GM21390 (cell line): ENCODE measurements at regions not wholly inside any gene's neighbourhood (a gene's known extent, or its start where the extent isn't known, plus 50 kb on each side); places are given as distances from the start of the nearest gene placed in this dataset.

Source experiments
- ATAC-seq: cut with Tn5 transposase; IDR thresholded peaks from one replicate; pipeline ENCODE4 v1.9.1; 2021; ENCODE audit not compliant: unreplicated experiment

DNA sequence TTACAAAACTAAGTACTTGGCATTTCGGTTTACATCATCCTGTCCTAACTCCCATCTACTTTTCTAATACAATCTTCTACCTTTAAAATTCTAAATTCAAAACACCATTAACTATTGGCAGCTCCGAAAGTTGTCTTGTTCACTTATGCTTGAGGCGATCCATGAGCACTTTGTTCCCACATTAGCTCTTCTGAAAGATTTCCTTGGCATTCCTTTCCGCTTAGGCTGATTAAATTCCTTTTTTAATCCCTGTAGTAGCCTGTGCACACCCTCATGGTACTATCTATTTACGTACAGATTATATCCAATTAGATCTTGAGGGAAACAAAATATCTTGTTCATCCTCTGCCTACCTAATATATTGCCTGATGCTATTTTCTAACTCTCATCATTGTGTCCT, 480.7 kb downstream of the PRKD1 start:
- ATAC-seq: no peak

DNA sequence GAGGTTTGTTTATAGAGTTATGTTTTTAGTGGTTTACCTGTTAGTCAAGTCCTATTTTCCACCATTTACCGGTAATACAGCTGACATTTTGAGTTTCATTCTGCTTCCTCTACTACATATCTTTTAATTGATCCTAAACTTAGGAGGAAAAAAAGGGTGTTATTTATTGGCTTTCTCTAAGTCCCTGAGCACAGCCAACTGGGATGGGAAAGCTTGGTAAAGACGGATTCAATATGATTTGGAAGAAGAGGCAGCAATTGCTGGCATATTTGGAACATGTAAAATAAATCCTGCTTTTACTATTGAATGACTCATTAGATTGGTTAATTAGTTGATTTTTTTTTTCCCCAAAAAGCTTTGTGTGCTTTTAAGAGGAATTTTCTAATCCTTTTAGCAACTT, 475.7 kb downstream of the PRKD1 start:
- no peak for ATAC-seq

DNA sequence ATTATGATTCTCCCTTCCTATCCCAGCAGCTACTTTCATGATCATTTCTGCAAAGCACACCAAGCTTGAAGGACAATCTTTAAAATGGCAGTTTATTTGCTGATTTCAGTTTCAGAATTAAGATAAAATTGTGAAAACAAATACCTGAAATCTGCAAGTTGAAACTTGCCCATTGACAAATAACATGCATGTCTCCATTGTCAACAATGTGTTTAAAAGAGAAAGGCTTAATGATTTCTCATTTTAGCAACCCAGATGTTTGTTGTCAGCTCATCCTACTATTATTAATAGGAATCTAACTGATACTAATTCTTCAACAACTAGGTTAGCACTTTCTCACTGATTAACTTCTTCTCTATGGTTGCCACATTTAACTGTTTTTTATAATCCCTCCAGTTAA, 474.6 kb downstream of the PRKD1 start:
- no peak for ATAC-seq

DNA sequence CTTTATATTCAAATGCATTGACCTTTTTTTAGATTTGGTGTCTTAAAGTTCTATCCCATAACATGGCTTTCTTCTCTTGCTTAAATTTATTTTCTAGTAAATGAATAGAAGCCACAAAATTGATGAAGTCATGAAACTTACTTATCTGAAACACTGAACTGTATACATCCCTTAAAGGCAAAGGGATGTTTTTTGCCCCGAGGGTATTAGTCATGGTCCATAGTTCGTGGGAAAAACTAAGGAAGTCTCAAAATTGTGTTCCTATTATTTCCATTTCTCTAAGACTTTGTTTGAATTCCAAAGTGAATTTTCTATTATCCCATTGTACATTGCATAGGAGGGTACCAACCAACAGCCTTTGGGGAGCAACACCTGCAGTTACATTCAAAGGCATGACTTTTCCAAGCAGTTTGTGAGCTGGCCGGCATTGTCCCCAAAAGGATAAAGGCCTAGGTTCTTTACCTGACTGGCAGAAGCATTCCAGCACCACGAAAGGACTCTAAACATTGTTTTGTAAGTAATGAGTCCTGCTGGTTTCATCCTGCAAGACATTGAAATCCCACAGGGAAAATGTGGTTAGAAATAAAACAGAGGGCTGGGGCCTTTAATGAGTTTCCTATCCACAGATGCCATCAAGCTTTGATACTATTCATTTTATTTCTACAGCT, 473.5 kb downstream of the PRKD1 start:
- no peak for ATAC-seq

DNA sequence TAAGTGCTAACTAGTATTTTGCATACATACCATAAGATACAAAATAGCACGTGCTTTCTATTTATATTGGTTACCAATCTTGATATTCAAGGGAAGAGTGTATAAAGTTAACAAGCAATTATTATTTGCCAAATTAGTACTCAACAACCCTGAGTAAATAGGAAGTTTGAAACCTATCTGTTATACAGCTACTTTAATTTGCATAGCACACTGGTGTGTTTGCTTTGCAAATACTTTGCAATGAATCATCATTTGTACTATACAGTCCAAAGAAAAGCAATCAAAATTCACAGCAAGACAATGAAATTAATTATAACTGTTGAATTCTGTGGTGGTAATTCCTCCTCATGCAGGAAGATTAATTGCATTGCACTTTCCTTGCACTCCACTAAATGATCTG, 469.1 kb downstream of the PRKD1 start:
- no peak for ATAC-seq

DNA sequence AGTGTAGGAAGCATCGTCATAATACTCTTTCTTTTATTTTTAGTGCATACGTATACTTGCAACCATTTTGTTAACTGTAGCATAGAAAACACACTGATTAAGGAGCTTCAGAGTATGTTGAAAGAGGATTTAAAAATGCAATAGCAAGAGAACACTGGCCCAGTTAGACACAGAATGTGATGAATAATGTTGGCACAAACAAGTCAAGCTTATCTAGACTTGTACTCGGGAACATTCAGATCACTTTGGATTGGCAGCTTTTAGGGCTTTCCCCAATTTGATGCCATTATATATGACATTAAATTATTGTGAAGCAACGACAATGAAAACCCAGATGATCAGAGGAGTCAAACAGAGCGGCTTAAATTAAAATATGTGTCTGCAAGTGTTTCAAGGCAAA, 468.1 kb downstream of the PRKD1 start:
- no peak for ATAC-seq

DNA sequence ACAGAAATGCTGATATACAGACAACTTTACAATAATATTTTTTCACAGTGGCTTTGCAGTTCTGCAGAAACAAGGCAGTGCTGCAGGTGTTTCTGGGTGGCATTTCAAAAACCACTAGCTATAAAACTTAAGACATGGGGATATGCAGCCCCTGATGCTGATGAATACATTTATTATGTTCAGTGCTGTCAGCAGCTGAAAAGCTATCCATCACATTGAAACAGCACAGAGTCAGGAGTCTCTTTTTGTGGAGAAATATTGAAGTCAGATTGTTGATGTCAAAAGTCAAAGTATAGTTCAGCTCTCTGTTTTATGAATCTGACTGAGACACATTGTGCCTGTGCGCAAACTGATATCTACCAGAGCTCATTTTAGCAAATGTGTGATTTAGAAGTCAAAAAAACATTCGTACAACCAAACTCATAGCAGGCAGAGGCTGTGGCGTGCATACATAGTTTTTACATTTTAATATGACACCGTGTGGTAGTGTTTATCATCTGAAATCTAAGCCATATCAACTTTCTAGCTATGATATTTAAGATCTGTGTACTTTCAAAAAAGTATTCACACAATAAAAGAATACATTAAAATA, 467.6 kb downstream of the PRKD1 start:
- ATAC-seq: no peak

DNA sequence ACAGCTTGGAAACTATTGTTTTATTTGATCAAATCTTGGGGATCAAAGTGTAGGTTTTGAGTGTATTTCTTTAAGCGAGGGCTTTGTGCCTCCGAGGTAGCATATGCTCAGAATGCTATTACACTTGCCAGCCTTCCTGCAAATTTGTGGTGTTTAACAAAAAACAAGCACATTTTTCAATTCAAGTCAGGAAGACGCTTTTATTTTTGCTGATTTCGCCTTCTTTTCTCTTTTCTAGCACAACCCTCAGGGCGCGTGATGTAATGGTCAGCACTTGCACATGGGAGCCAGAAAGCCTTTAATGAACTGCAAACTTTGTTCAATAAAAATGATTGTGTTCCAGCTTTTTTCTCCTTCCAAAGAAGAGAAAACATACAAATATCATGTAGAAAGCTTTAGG, 466.5 kb downstream of the PRKD1 start:
- no peak for ATAC-seq

DNA sequence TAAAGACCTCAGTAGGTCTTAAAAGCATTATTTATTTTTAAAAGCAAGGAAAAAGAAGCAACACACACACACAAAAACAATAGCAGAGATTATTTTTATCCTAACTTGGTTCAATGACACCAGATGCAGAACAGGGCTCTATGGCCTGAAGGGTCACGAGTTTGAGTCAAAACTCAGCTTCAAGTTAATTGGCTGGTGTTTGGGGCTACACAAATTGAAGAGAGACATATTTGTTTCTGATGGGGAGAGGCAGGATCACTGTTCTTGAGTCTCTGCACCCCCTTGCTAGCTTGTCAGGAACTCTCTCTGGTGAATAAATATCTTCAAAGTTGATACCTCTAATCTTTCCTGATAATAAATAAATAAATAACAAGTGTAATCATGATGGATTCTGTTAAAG, 466.1 kb downstream of the PRKD1 start:
- no peak for ATAC-seq

DNA sequence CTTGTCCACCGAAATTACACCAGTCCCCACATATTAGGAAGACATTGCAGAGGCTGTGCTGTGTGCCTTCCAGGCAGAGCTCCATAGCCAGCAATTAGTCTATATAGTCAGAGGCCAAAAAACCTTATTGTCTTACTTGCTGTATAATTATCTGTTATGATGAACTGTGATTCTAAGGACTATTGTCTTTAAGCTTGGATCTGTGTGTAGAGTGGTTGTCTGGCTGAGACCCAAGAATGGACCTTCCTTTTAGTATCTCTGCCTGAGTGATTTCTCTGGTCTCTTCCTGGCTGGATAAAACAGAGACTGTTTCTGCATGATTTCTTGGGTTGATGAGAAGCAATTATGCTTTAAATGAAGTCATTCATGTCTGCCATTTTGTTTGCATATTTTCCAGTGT, 465.3 kb downstream of the PRKD1 start:
- no peak for ATAC-seq

DNA sequence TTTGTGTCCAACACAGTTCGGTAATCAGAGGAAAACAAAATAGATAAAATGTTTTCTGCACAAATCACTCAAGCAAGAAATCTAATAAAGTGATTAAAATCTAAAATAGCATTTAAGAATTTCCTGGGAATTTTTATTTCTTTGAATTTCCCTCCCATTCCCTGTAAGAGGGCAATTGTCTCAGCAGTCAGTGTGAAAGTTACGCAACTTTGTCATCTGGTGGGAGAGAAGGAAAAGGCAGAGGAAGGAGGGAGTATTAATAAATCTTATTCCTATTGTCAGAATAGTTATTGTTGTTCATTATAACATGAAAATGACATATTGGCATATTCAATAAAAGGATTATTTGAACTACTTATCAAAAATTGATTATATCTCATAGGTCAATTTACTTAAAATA, 464.9 kb downstream of the PRKD1 start:
- no peak for ATAC-seq

DNA sequence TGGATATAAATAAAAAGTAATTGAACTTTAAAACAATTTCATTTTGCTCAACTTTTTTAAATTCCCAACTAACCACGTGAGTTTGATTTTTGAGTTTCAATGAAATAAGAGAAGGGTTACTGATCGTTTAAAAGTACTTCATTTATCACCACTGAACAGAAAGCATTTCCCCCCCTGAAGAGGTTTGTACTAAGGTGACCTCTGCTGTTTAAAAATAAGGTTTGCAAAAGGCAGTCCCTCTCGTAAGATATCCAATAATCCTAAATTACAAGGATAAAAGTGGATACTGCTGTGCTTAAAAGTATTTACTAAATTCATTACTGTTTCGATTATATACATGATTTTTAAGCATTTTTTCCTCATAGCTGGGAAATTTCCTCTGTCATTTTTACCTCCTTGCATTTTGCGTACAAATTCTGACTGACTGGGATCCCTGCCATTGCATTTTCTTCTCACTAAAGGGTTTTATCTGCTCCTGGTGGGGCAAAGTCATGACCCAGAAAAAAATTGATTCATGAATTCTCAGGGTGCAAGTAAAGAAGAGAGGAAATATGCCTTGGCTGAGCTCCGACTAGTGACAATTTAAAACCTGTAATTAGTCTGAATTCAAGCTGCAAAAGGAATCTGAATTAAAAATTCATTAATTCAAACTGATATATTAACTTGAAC, 463.8 kb downstream of the PRKD1 start:
- ATAC-seq: no peak

DNA sequence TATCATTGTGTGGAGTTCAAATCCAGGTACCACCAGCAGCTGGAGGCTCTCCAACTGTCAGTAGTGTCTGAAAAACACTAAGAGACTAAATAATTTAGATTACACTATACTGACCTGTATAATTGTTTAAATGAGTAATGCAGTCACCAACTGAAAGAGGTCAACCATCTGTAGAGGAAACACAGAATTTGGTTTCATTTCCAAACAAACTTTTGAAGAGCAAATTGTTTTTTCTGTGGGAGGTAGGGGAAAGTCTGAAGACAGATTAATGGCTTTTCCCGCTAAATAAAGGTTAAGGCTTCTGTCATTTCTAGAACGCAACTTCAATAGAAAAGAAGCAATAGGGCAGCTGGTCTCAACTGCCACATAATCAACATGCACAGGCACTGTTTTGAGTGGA, 462.6 kb downstream of the PRKD1 start:
- ATAC-seq: no peak

DNA sequence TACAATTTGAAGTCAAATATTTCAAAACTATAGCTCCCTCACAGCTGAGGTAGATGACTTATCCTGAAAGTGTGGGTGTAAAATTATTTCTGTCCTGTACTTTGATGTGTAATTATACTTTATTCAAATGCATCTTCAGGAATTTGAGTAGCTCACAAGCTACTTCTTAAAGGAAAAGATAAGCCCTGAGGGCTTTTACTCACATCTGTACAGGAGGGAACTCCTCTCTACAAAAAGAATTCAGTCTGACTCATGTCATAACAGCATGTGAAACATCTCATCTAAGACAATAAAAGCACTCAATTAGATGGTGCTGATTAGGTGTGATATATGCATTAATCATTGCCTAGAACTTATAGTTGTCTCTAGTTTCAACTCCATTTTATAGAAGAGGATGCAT, 452.0 kb downstream of the PRKD1 start:
- no peak for ATAC-seq

DNA sequence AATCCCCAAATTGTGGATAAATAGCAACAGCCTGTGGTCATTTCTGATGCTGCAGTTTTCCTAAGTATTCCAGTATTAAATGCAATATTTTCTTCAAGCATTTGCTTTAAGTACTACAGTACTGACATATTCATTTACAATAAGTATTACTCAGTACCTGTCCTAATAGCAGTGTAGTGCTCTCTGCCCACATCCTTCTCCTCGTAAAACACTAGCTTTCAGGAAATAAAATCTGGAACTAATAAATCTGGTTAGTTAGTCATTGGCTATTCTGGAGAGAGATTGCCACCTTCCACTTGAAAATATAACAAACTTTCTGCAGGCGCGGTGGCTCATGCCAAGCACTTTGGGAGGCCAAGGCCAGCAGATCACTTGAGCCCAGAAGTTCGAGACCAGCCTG, 441.5 kb downstream of the PRKD1 start:
- no peak for ATAC-seq

DNA sequence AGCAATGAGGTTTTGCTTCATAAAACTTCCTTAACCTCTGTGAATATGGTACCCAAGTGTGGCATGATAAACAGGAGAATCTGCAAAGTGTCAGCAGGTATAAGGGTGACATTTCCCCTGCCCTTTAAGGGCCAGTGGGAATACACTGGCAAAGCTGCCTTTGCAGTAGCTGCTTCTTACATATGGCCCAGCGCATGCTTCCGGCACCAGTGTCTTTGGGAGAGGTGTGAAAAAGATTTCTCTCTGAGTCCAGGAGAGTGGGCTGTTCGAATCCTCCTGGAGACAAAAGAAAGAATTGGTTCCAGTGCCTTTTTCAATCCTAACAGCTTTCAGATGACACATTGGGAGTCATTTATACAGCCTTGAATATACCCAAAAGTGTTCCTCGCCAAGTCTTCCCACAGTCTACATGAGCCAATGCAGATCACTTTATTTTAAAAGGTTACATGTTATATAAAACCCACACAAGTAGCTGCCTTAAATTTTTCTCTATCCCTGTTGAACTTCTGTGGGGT, 437.7 kb downstream of the PRKD1 start:
- ATAC-seq: no peak

DNA sequence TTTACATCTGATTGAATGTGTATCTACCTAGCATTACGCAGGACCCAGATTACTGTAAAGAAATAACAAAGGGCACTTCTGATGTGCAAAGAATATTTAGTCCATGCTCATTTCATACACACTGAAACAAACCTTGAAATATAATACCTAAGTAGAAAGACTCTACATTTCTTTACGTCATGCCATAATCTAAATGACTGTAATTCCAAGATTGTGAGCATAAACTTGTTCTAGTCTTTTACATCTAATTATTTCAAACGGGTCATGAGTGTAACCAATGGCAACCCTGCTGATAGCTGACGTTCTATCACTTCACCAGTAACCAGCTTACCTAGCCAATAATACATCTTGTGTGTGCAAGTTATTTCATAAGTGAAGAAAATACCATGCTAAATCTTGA, 433.8 kb downstream of the PRKD1 start:
- no peak for ATAC-seq

DNA sequence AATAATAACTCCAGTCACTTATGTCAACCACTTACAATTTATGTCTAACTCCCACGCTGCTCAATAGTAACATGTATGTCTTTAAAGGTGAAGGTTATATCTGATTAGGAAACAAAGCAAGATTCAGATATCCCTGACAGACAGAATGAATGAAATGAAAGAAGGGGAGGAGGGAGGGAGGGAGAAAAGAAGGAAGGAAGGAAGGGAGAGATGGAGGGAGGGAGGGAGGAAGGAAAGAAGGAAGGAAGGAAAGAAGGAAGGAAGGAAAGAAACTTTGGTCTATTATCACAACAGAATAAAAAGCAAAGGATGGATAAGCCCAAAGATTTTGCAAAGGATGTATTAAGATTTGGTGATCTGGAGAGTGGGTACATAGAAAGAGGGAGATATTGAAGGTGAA, 433.3 kb downstream of the PRKD1 start:
- no peak for ATAC-seq

DNA sequence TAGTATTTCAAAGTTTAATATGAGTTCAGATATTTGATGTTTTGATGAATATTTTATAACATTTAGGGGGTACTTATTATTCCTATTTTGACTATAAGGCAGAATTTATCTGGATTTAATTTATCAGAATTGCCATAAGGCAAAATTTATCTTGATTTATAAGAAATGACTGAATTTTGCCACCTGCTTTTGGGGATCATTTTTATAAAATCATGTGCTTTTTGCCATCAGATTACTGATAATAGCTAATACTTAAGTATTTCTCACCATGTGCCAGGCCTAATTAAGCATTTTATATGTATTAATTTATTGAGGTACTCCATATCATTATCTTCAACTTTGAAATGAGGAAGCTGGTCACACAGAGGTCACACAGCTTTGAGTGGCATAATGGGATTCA, 423.7 kb downstream of the PRKD1 start:
- ATAC-seq: no peak

DNA sequence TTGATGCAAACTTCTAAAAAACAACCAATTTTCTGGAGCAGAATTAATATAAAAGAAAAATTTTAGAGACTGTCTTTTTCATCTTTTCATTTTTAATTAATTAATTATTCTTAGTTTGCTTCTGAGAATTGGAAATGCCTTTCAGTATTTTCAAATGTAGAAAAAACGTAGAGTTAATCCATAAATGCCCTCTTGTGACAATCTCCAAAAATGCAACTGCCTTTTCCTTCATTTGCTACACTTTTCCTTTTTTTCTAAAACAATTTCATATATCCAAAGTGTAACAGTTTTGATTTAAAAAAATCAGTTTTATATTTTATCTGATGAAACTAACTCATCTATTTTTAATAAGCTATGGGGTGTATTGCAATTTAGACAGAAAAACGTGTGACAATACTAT, 409.3 kb downstream of the PRKD1 start:
- ATAC-seq: no peak

DNA sequence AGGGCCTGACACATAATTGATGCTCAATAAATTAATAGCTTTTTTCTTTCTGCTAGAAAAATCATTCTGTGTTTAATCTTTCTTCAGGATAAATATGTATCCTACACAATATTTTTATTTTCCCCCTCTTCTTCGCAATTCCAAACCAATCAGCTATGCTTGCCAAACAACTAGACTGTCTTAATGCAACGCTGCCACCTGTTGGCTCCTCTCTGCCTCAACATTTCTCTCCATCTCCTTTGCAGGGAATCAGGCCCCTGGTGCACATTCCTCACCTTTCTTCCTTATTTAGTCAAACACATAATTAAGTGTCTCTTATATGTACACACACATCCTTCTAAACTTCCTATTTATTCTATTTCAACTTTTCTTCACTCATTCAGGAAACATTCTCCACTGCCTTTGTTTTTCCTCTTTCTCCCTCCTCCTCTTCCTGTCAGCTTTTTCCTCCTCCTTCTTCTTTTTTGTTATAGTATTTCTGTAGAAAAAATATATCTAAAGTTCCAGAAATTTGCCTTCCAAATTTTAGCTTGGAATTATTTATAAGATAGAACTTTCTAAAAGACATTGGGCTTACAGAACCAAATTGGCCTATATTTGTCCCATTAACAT, 406.0 kb downstream of the PRKD1 start:
- ATAC-seq: no peak
